Stimulated activated CD4-positive, alpha-beta T cell treated with anti-CD3 and anti-CD28 coated beads, TNF-alpha, amount 100 ng/mL, for 4 hours (primary cell): ENCODE measurements at regions not wholly inside any gene's neighbourhood (a gene's known extent, or its start where the extent isn't known, plus 50 kb on each side); places are given as distances from the start of the nearest gene placed in this dataset.
"Not testable (repeated sequence)": the region's sequence is repeated elsewhere in the genome, so short reads cannot be mapped to it uniquely, and the experiment has no call there.

Source experiments
- DNase-seq, 3 experiments: peaks; one replicate each; pipeline ENCODE4 v3.0.0-alpha.2; 2020; ENCODE audit warnings: low read depth in 3 of 3

DNA sequence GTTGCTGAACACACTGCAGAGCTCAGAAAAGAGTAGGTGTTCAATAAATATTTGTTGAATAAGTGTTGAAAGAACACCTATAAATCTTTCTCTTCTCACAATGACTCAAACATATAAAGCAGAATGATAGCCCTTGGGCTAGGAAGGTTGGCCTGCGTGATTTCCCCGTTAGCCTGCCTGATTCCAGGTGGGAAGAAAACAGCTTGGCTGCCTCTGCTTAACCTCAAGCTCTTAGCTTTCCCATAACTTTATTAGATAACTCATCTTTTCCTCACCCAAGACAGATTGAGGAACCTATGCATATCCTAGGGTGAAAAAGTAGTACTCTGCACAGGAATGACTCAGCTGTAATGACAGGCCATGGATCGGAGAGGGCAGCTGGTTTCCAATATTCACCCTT, 300.3 kb upstream of the ID4 start:
- no peak for DNase-seq

DNA sequence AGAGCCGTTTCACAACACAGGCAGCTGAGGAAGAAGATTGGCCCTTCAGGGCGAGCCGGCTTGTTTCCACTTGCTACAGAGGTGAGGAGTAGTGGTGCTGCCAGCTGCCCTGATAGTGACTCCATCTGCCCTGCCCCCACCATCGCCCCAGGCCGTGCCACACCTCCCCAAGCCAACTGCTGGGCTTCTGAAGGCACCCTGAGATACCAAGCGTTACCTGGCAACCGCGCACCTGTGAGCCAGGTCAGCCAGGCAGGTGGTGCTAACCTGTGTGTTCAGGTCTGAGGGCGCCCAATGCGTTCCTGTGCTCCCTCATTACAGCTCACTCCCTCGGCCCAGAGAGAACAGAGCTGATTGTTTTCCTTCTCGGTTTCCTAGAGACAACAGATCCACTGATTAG, 299.1 kb upstream of the ID4 start:
- no peak for DNase-seq

DNA sequence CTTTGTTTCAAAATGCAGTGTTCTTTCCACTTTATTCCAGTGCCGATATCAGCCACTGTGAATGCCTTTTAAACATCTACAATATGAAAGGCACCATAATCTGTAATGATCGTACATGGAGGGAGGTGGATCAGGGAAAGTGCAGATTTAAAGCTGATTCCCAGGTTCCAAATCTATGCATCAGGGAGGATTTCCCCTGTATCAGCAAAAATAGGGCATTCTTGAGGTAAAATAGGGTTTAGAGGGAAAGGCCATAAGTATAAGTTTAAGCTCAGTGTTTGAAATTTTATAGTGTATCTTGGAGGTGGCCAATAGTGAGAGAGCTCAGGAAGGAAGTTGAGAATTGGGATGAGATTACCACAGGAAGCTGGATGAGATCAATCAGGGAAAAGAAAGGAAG, 289.7 kb upstream of the ID4 start:
- no peak for DNase-seq

DNA sequence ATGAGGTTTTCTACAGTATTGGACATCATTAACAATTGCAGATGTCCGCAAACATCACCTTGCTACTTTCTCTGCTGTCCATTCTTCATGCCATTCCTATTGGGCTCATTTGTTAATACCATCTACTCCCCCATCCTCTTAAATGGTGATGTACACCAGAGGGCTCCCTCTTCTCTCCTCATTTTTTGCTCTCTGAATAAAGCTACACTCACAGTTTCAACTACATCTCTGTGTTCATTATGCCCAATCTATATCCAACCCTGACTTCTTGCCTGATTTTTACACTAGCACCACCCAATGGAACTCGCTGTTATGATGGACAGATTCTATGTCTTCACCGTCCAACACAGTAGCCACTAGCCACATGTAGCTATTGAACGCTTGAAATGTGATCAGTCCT, 288.1 kb upstream of the ID4 start:
- no peak for DNase-seq

DNA sequence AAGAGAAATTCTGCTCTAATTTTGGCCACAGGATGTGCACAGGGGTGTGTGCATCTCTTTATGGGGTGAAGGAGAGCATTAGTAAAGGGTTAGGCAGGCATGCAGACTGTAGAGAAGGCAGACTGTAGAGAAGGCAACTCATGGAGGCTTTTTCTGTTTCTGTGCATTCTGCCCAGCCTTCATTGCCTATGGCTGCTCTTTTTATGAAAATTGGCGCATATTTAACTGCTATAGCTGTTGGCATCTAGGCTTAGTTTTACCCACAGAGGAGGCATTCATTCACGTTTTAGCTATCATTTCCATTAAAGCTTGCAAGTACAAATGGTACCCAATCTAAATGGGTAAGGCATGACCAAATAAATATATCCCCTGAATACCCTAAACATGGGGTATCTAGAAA, 286.8 kb upstream of the ID4 start:
- DNase-seq: no peak

DNA sequence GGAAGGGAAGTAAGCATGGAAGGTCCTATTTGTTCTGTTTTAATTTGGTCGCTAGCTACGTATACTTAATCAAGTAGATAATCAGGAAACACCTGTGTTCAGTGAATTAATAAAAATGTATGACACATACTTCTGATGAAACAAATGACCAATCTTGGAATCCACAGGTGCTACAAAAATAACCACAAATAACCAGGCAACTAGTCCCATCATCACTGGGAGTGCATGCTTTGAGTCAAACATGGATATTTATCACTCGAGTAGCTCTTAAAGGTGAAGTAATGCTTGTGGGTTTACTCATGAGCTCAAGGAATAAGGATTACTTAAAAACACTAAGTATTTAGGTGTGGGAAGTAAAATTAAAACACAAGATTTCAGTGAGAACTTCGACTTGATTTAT, 285.6 kb upstream of the ID4 start:
- no peak for DNase-seq

DNA sequence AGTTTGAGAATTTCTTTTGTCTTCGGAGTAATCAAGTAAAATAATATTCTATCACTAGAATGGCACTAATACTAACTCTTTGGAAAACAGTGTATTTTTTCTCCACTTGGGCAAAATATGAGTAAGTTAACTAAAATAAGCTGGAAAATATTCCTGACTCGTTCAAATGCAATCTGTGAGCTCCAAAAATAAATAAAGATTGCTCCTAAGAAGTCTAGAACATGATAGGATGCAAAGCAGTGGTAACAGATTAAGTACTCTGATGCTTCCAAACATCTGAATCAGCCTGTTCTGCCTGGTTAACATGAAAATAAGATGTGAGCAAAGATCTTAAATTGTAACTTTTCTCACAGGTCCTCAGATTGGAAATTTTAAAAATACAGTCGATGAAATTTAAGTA, 285.1 kb upstream of the ID4 start:
- no peak for DNase-seq

DNA sequence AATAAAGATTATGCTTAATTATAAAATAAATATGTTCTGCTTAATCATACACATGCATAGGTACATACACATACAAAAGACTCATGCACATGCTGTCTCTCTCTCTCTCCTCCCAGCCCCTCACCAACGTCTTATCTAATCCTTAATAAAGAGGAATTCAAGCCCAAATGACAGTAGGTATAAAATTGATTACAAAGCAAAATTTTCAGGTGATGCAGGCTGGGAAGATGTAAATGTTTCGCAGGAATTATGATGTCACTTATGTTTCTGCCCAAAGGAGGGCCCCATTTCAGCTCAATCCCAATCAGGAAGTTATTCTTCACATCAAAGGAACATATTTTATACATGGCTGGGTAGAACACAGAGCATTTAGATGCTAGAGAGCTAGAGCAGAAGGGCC, 284.6 kb upstream of the ID4 start:
- no peak for DNase-seq

DNA sequence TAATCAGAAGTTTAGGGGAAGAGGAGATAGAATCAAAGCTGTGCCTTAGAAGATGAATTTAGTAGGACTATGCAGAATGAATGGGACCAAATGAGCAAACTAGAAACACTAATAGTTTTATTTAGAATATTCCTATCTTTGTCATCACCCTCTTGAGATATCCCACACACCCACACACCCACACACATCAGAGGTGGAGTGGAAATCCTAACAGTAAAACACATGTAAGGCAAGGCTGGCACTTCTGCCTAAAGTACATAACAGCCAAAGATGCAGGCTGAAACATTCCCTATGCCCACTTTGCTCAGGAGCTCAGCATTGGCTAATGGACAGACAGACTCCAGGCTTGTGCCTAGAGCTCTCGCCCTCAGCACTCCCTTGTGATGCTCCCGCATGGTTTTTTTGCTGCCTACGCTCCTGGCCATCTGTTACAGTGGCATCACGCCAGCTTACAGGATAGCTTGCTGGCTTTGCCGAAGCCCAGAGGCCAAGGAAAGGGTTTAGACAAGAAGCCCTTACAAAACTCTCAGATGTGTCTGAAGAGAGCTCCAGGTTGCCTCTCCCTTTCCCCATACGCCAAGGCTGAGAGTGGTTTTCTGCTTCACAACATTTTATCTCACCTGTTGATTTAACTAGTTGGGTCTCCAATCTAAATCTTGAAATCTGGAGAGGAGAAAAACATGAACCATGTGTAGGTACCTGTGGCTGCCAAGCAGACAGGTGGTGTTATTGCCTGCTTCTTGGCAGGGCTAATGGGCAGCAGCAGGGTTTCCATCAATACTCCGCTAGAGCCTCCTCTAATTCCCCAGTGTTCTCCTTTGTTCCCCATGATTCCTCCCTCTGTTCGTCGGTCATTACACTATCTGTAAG, 282.6 kb upstream of the ID4 start:
- no peak for DNase-seq

DNA sequence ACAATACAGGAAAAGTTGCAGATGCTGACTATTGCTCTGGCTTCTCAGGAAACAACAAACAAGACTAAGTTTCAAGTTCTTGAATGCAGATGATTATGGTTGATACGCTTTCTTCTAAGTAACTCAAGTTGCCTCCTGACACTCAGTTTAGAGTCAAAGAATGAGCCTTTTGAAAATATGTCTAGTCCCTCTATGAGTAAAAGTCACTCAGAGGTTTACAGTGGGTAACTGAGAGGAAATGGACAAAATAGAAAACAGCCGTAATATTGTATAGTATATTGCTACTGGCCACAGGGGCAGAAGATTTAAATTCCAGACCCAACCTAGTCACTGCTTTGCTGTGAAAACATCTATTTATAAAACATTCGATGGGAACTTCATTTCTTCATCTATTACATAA, 280.0 kb upstream of the ID4 start:
- DNase-seq: no peak

DNA sequence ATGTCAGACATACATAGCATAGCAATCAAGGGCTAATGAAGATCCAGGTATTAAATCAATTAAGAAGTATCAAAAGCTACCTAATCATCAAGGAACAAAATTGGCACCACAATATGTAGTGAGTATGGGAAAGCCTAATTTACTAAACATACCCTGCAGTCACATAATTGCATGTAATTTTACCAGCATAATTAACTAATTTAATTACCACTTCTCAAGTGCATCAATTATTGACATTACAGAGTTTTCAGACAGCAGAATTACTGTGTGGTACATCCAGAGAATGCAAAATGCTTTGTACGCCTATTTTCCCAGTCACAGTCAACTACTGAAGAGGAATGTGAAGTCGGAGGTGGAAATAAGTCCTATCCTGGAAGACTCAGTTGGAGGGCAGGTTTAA, 279.0 kb upstream of the ID4 start:
- no peak for DNase-seq

DNA sequence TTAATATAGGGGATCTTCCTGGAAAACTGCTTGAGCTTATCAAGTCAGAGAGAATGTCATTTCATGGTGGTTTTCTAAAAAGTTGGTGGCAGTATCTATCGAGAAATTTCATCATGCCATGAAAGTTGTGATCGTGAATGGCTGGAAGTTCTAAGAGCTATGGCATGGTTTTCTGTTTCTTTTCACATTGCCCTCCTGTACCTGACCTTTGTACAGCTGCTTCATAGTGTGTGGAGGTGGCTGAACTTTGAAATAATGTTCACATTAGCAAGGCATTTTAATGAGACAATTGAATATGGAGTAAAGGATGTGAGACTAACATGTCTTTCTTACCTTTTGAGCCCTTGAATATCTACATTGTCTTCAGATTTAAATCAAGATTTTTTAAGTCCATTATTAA, 278.2 kb upstream of the ID4 start:
- DNase-seq: no peak

DNA sequence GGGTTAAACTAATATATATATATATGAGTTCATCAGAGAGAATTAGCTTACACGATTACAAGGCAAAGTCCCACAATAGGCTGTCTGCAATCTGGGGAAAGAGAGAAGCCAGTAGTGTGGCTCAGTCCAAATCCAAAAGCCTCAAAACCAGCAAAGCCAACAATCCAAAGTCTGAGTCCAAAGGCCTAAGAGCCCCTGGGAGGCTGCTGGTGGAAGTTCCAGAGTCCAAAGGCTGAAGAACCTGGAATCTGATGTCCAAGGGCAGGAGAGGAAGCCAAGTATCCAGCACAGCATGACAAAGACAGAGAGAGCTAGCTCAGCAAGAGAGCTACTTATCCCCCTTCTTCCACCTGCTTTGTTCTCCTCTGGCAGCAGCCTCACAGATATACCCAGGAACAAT, 274.7 kb upstream of the ID4 start:
- DNase-seq: no peak

DNA sequence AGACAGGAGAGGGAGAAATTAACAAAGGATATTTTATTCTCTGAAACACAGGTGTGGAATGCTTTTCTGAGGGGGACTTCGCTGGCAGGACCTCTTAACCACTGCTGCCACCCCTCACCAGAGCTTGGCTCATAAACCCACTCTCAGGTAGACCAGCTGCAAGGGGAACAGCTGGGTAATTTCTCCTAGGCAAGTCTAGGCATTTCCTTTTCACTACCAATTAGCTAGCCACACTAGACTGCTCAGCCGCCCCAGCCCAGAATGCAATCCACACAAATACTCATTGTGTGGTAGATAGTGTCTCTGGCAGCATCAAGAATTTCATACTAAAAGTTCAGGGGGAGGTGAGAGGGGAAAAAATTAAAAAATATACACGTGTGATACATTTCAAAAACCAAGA, 267.6 kb upstream of the ID4 start:
- DNase-seq: no peak

DNA sequence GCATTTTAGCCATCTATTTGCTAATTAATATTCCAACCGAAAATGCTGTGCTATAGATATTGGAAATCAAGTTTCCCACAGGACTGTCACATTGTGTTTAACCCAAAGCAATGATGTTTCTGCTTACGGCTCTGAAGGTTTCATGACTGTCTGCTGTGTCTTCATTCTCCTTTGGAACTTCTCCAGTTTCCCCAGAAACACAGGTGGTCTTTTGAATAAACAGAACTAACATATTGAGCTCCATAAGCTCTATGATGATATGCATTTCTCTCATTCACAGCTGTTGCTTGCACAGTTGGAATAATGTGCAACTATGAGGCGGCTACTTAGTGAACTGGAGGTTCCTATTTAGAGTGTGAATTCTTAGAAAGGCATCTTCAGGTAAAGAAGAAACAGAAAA, 266.0 kb upstream of the ID4 start:
- no peak for DNase-seq

DNA sequence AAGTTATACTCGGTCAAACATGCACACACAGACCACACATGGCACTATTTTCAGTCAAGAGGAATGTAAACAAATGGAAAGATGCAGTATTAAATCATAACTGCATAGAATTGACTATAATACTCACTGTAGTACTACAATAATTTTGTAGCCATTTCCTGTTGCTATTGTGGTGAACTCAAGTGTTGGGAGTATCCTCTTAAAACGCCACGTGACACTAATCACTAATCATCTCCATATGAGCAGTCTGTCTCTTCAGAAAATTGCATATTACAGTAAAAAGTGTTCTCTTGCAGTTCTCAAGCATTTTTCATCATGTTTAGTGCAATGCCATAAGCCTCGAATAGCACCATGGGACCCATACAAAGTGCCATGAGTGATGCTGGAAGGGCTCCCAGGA, 258.7 kb upstream of the ID4 start:
- no peak for DNase-seq

DNA sequence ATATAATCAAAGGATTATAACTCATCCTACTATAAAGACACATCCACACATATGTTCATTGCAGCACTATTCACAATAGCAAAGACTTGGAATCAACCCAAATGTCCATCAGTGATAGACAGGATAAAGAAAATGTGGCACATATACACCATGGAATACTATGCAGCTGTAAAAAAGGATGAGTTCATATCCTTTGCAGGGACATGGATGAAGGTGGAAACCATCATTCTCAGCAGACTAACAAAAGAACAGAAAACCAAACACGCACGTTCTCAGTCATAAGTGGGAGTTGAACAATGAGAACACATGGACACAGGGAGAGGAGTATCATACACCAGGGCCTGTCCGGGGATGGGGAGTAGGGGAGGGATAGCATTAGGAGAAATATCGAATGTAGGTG, 253.0 kb upstream of the ID4 start:
- not testable (repeated sequence) for DNase-seq

DNA sequence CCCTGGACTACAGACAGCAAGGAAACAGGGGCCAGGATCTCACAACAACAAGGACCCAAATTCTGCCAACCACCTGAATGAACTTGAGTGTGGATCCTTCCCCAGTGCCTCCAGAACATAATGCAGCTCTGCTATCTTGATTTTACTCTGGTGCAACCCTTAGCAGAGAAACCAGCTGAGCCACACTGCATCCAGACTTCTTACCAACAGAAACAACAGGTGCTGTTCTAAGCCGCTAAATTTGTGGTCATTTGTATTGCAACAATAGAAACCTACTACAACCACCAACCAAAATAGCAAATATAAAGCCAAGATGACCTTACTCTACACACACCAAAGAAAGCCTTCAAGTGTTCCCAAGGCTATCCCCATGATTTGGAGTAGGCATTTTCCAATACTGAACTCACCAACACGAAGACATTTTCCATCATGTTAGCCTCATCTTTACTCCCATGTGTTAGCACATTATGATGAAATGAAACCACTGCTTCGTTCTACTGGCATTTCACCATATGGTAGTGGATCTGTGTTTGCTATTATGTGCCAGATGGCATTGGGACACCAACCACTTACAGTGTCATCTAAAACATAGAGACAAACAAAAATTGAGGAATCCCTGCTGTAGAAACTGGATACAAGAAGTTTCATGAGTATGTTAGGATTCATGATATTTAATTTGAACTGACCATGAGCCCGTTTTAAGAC, 249.8 kb upstream of the ID4 start:
- no peak for DNase-seq

DNA sequence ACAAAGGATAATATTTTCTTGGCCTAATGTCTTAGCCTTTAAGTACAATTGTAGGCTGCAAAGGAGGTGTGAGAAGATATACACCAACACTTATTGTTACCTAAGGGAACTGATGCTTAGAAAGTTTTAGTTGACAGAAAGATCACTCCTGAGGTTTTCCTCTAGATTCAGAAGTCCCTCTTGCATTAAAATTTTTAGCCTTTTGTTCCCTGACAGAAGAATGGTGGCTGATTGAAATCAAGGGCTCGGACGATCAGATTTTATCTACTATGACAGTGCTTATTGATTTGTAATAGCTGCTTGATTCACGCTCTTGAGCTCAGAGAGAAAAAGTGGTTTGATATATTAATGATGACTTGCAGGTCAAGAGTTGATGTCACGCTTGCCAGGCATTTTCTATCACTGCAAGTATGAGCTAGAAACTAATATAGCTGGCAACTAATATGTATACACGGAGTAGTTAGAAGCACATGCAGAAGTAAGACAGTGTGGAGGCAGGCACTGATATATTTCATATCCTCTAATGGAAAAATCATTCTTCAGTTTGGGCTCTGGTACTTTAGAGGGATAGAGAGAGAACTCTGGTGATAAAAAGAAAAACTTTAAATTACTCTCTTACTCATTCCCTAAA, 246.6 kb upstream of the ID4 start:
- DNase-seq: no peak

DNA sequence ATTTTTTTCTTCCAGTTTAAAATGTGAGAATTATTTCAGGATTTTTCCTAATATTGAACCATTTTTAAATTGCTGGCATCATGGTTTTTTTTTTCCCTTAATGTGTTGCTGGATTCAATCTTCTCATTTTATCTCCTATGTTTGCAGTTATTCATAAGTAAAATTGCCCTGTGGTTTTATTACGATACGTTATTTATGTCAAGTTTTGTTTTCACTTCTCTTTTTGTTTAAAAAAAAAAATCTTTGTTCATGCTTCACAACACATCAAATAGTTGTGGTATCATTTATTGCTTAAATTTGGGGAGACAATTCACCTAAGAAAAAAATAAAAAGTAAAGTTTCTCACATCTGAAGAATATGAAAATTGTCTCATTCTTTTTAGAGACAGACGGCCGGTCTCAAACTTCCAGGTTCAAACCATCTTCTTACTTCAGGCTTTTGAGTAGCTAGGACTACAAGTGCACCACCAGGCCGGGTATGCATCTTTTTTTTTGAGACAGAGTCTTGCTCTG, 239.3 kb upstream of the ID4 start:
- DNase-seq: no peak

DNA sequence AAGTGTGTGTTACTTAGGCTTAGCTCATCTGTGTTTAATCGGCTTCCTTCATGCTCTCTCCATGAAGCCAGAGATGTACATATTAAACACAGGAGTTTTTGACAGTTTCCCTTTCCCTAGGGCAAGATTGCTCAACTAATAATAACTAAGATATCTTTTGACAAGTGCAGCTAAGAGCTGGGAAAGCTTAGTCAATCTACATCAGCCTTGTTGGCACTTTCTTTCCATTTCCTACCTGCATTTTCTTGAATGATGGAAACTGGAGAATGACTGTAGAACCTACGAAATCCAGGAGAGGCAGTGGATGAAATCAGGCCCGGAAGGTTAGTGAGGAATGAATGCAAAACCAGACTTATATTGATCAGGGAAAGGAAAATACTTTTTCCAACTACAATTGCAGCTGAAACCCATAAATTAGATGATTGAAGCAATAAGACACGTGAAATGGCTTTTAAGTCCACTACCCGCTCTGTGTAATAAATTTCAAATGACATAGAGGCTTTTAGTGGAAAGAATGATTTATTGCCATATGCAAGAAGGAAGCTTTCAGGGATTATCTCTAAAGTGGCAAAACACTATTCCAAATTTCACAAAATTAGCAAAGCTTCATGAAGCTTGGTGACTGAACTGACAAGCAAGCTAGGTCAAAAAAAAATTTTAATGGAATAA, 237.2 kb upstream of the ID4 start:
- DNase-seq: no peak

DNA sequence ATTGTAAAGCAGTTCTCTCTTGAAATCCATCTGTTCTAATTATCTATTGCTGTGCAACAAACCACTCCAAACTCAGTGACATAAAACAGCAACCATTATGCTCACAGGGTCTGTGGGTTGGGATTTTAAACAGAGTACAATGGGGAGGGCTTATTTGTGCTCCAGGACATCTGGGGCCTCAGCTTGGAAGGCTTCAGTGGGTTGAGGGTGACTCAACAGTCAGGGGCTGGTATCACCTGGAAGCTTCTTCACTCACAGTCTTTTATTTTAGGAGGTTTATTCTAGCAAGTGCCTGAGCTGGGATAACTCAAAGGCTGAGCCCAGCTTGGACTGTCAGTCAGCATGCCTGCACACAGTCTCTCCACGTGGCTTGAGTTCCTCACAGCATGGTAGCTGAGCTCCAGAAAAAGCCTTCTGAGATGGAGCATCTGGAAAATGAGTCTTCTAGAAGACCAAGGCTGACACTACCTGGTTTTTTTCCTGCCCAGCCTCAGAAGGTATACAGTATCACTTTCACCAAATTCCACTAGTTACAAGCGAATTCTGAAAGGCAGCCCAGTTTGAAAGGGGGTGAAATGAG, 234.6 kb upstream of the ID4 start:
- DNase-seq: no peak
